ENCODE measurements at regions not wholly inside any gene's neighbourhood (a gene's known extent, or its start where the extent isn't known, plus 50 kb on each side); places are given as distances from the start of the nearest gene placed in this dataset.

DNA sequence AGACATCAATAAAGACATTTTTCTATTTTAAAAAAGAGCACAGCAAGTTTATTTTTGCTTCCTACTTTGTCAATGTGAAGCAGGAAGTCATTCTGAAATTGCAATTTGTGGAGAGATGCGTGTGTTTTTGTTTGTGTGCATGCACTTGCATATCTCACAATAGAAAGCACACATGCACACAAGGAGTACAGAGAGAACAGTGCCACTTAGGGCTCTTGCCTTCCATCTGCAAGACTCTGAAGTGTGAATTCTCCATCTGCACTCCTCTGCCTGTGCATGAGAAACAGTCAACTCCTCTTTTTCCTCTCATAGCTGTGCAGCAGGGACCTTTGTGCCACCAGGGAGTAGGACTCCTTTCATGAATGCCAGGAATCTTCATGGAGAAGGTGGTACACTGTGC, 316.3 kb upstream of the CNR1 start:
- Histone ChIP-seq H3K79me2 (ENCODE audit: insufficient read depth, low read length) (no peaks in the 10 kb centered on the region), H4K20me1 (ENCODE audit: insufficient read depth, low read length) (no peaks in the 10 kb centered on the region), H3K9me3 (ENCODE audit: low read length) (peaks cover 18% of the 10 kb centered on the region), H3K27me3 (ENCODE audit: control insufficient read depth in 1 of 2, insufficient read depth in 2 of 2, low read length in 2 of 2) (no peaks in the 10 kb centered on the region; a peak in 1 of 5 replicates), H2AFZ (ENCODE audit: low read length) (no peak overlapping the region), H3K4me1 (ENCODE audit: insufficient read depth, low read length) (no peaks in the 10 kb centered on the region), H3K36me3 (replicated peaks in 1 of 2; ENCODE audit: control insufficient read depth in 1 of 2, insufficient read depth in 2 of 2, low read length in 2 of 2) (no peaks in the 10 kb centered on the region), H3K9ac (ENCODE audit: insufficient read depth, low read depth, low read length) (no peak overlapping the region), H3K4me3 (replicated peaks in 1 of 3; ENCODE audit: insufficient read depth in 1 of 3, low read depth in 2 of 3, low read length in 3 of 3) (no peak overlapping the region), H3K4me2 (ENCODE audit: low read depth, low read length) (no peak overlapping the region), H3K27ac (ENCODE audit: extremely low read length, insufficient read depth, low read length) (no peak overlapping the region)
- in situ Hi-C loops (cut with HindIII; ENCODE audit: extremely low pct_ligation_motif_present, low pct_unique_long_range_greater_than_20kb) (no loop called here), intact Hi-C loops (cut with micrococcal nuclease; ENCODE audit: unreplicated experiment) (no loop called here)
- FAIRE-seq (no peak), ATAC-seq (no peak), DNase-seq (ENCODE audit: low spot score) (no peak)
- 0% methylated on average over 1 of the region's 1 CpG for WGBS (ENCODE audit: low lambda C conversion rate)
- BruUV-seq (replicated peaks), result no TSS peak
- POLR2A ChIA-PET, result no interaction called here
- TF ChIP-seq ZNF432 (CRISPR knock-in tag; IDR thresholded peaks at IDR 0.05; ENCODE audit: borderline replicate concordance) (no peak), KMT2B (CRISPR knock-in tag; IDR thresholded peaks at IDR 0.05) (no peak), DNMT1 (CRISPR knock-in tag; IDR thresholded peaks at IDR 0.05) (no peak), TGIF2 (CRISPR knock-in tag; IDR thresholded peaks at IDR 0.05) (no peak)
- CTCF ChIA-PET (ENCODE audit: low intra/inter-chr PET ratio, low total read pairs), result no interaction called here

DNA sequence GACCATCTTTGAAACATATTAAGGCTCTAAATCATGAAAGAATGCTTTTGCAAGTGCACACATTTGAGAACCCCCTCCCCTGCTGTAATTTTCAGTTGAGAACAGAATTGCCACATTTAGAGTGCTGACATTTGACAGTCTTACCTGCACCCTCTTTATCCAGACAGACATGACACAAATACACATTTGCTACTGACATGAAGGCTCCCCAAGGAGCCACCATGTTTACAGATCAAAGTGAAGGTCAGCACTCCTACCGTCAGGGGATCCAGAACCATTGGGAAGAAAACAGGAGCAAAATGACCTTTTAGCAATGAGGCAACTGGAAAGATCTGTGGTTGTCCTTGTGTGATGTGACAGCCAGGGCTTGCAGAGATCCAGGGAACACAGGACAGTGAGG, 315.4 kb upstream of the CNR1 start:
- H3K4me2 ChIP-seq (ENCODE audit: low read depth, low read length), result no peak overlapping the region
- 0% methylated on average over 1 of the region's 1 CpG for WGBS (ENCODE audit: low lambda C conversion rate)
- intact Hi-C loops (cut with micrococcal nuclease; ENCODE audit: unreplicated experiment), result no loop called here
- DNase-seq (ENCODE audit: low spot score), result no peak
- H3K79me2 ChIP-seq (ENCODE audit: insufficient read depth, low read length), result no peaks in the 10 kb centered on the region
- H2AFZ ChIP-seq (ENCODE audit: low read length), result no peak overlapping the region
- in situ Hi-C loops (cut with HindIII; ENCODE audit: extremely low pct_ligation_motif_present, low pct_unique_long_range_greater_than_20kb), result no loop called here
- no peaks in the 10 kb centered on the region; a peak in 1 of 5 replicates for H3K27me3 ChIP-seq (ENCODE audit: control insufficient read depth in 1 of 2, insufficient read depth in 2 of 2, low read length in 2 of 2)
- no peak overlapping the region for H3K9ac ChIP-seq (ENCODE audit: insufficient read depth, low read depth, low read length)
- ATAC-seq, result no peak
- no peak overlapping the region for H3K4me3 ChIP-seq (replicated peaks in 1 of 3; ENCODE audit: insufficient read depth in 1 of 3, low read depth in 2 of 3, low read length in 3 of 3)
- H3K36me3 ChIP-seq (replicated peaks in 1 of 2; ENCODE audit: control insufficient read depth in 1 of 2, insufficient read depth in 2 of 2, low read length in 2 of 2), result no peaks in the 10 kb centered on the region
- H3K27ac ChIP-seq (ENCODE audit: extremely low read length, insufficient read depth, low read length), result no peak overlapping the region
- H3K4me1 ChIP-seq (ENCODE audit: insufficient read depth, low read length), result no peaks in the 10 kb centered on the region
- H4K20me1 ChIP-seq (ENCODE audit: insufficient read depth, low read length), result no peaks in the 10 kb centered on the region
- ChIA-PET POLR2A (no interaction called here), CTCF (ENCODE audit: low intra/inter-chr PET ratio, low total read pairs) (no interaction called here)
- peaks cover 18% of the 10 kb centered on the region for H3K9me3 ChIP-seq (ENCODE audit: low read length)
- no TSS peak for BruUV-seq (replicated peaks)
- FAIRE-seq, result no peak
- TF ChIP-seq TCF7L2 (IDR thresholded peaks at IDR 0.05; ENCODE audit: low read depth, low read length) (no peak), MXD4 (CRISPR knock-in tag; IDR thresholded peaks at IDR 0.05) (no peak), FLYWCH1 (CRISPR knock-in tag; IDR thresholded peaks at IDR 0.05) (no peak), ZNF775 (CRISPR knock-in tag; IDR thresholded peaks at IDR 0.05; ENCODE audit: borderline replicate concordance) (no peak), ZNF737 (CRISPR knock-in tag; IDR thresholded peaks at IDR 0.05; ENCODE audit: borderline replicate concordance) (no peak)
- TF ChIP-seq, protein P1, sequence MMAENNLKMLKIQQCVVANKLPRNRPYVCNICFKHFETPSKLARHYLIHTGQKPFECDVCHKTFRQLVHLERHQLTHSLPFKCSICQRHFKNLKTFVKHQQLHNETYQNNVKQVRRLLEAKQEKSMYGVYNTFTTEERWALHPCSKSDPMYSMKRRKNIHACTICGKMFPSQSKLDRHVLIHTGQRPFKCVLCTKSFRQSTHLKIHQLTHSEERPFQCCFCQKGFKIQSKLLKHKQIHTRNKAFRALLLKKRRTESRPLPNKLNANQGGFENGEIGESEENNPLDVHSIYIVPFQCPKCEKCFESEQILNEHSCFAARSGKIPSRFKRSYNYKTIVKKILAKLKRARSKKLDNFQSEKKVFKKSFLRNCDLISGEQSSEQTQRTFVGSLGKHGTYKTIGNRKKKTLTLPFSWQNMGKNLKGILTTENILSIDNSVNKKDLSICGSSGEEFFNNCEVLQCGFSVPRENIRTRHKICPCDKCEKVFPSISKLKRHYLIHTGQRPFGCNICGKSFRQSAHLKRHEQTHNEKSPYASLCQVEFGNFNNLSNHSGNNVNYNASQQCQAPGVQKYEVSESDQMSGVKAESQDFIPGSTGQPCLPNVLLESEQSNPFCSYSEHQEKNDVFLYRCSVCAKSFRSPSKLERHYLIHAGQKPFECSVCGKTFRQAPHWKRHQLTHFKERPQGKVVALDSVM (CRISPR knock-in tag; IDR thresholded peaks at IDR 0.05), result no peak
- TF ChIP-seq, protein P2, sequence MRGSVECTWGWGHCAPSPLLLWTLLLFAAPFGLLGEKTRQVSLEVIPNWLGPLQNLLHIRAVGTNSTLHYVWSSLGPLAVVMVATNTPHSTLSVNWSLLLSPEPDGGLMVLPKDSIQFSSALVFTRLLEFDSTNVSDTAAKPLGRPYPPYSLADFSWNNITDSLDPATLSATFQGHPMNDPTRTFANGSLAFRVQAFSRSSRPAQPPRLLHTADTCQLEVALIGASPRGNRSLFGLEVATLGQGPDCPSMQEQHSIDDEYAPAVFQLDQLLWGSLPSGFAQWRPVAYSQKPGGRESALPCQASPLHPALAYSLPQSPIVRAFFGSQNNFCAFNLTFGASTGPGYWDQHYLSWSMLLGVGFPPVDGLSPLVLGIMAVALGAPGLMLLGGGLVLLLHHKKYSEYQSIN (CRISPR knock-in tag; IDR thresholded peaks at IDR 0.05; ENCODE audit: borderline replicate concordance), result no peak
- TF ChIP-seq, protein P3, sequence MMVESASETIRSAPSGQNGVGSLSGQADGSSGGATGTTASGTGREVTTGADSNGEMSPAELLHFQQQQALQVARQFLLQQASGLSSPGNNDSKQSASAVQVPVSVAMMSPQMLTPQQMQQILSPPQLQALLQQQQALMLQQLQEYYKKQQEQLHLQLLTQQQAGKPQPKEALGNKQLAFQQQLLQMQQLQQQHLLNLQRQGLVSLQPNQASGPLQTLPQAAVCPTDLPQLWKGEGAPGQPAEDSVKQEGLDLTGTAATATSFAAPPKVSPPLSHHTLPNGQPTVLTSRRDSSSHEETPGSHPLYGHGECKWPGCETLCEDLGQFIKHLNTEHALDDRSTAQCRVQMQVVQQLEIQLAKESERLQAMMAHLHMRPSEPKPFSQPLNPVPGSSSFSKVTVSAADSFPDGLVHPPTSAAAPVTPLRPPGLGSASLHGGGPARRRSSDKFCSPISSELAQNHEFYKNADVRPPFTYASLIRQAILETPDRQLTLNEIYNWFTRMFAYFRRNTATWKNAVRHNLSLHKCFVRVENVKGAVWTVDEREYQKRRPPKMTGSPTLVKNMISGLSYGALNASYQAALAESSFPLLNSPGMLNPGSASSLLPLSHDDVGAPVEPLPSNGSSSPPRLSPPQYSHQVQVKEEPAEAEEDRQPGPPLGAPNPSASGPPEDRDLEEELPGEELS (CRISPR knock-in tag; IDR thresholded peaks at IDR 0.05), result no peak
